ENCODE measurements at regions not wholly inside any gene's neighbourhood (a gene's known extent, or its start where the extent isn't known, plus 50 kb on each side); places are given as distances from the start of the nearest gene placed in this dataset.

- WGBS, 2 donors = 79 to 86% methylated on average over 6 of the region's 6 CpGs
- no peak for DNase-seq
- no peaks in the 10 kb centered on the region for H3K4me1 ChIP-seq
- H3K4me3 ChIP-seq = no peak overlapping the region
- no peaks in the 10 kb centered on the region for H3K27me3 ChIP-seq
- no peaks in the 10 kb centered on the region for H3K9me3 ChIP-seq
- intact Hi-C loops (cut with DNase I) = no loop called here
- no peaks in the 10 kb centered on the region for H3K36me3 ChIP-seq
- no peak for ATAC-seq
- TF ChIP-seq CTCF (IDR thresholded peaks at IDR 0.05) = no peak
- no peak overlapping the region for H3K27ac ChIP-seq
- no peak for FAIRE-seq
Measured at GRCh38 chr20:51906049-51906448, 103.7 kb upstream of the SALL4 start.

- DNase-seq = no peak
- Histone ChIP-seq H3K4me3 (no peak overlapping the region), H3K4me1 (no peaks in the 10 kb centered on the region), H3K9me3 (no peaks in the 10 kb centered on the region), H3K36me3 (no peaks in the 10 kb centered on the region), H3K27me3 (no peaks in the 10 kb centered on the region), H3K27ac (no peak overlapping the region)
- 84 to 92% methylated on average over 6 of the region's 6 CpGs for whole genome bisulfite sequencing, 2 donors
- intact Hi-C loops (cut with DNase I) = no loop called here
- no peak for FAIRE-seq
- no peak for TF ChIP-seq CTCF (IDR thresholded peaks at IDR 0.05)
- no peak for ATAC-seq
Measured at GRCh38 chr20:51902933-51903332, 100.6 kb upstream of the SALL4 start.

GRCh38 chr20:51900443-51900842, 98.1 kb upstream of the SALL4 start:
- no peaks in the 10 kb centered on the region for H3K4me1 ChIP-seq
- no peak for TF ChIP-seq CTCF (IDR thresholded peaks at IDR 0.05)
- intact Hi-C loops (cut with DNase I) = no loop called here
- H3K27ac ChIP-seq = no peak overlapping the region
- no peaks in the 10 kb centered on the region for H3K36me3 ChIP-seq
- H3K9me3 ChIP-seq = no peaks in the 10 kb centered on the region
- FAIRE-seq (no peak), ATAC-seq (no peak), DNase-seq (no peak)
- WGBS, 2 donors = 86 to 91% methylated on average over 3 of the region's 3 CpGs
- H3K27me3 ChIP-seq = no peaks in the 10 kb centered on the region
- no peak overlapping the region for H3K4me3 ChIP-seq

- Histone ChIP-seq H3K9me3 (no peaks in the 10 kb centered on the region), H3K27me3 (no peaks in the 10 kb centered on the region), H3K27ac (no peak overlapping the region), H3K4me1 (no peaks in the 10 kb centered on the region), H3K36me3 (no peaks in the 10 kb centered on the region), H3K4me3 (no peak overlapping the region)
- DNase-seq (no peak), FAIRE-seq (no peak), ATAC-seq (no peak)
- no peak for TF ChIP-seq CTCF (IDR thresholded peaks at IDR 0.05)
- intact Hi-C loops (cut with DNase I) = no loop called here
- 85 to 88% methylated on average over 7 of the region's 7 CpGs for WGBS, 2 donors
Measured at GRCh38 chr20:51899674-51900073, 97.4 kb upstream of the SALL4 start.

- no peak for FAIRE-seq
- H3K4me3 ChIP-seq = no peak overlapping the region
- no peaks in the 10 kb centered on the region for H3K27me3 ChIP-seq
- no peaks in the 10 kb centered on the region for H3K9me3 ChIP-seq
- no peaks in the 10 kb centered on the region for H3K4me1 ChIP-seq
- ATAC-seq = no peak
- intact Hi-C loops (cut with DNase I) = no loop called here
- H3K27ac ChIP-seq = no peak overlapping the region
- WGBS, 2 donors = 92 to 96% methylated on average over 6 of the region's 6 CpGs
- no peaks in the 10 kb centered on the region for H3K36me3 ChIP-seq
- no peak for TF ChIP-seq CTCF (IDR thresholded peaks at IDR 0.05)
- DNase-seq = no peak
Measured at GRCh38 chr20:51898788-51899187, 96.5 kb upstream of the SALL4 start.
